ENCODE measurements at regions not wholly inside any gene's neighbourhood (a gene's known extent, or its start where the extent isn't known, plus 50 kb on each side); places are given as distances from the start of the nearest gene placed in this dataset.

DNA sequence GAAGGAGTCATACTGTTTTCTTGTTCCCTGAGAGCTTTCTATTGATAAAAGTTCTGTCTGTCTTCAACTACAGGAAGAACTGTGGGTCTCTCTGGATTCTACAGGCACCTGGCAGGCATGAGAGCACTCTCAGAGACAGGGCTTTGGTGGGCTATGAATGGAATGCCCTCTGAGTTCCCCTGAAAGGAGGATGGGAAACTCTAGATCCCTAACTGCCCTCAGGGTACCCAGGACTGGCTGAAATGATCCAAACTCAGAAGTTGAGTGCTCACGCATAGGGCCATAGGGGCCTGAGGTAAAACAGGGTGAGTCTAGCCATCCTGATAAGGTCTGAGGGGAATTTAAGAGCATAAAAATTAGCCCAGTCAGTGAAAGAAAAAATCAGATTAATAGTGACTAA is 59.0 kb upstream of the SCRG1 start:
- TF ChIP-seq, protein P1, sequence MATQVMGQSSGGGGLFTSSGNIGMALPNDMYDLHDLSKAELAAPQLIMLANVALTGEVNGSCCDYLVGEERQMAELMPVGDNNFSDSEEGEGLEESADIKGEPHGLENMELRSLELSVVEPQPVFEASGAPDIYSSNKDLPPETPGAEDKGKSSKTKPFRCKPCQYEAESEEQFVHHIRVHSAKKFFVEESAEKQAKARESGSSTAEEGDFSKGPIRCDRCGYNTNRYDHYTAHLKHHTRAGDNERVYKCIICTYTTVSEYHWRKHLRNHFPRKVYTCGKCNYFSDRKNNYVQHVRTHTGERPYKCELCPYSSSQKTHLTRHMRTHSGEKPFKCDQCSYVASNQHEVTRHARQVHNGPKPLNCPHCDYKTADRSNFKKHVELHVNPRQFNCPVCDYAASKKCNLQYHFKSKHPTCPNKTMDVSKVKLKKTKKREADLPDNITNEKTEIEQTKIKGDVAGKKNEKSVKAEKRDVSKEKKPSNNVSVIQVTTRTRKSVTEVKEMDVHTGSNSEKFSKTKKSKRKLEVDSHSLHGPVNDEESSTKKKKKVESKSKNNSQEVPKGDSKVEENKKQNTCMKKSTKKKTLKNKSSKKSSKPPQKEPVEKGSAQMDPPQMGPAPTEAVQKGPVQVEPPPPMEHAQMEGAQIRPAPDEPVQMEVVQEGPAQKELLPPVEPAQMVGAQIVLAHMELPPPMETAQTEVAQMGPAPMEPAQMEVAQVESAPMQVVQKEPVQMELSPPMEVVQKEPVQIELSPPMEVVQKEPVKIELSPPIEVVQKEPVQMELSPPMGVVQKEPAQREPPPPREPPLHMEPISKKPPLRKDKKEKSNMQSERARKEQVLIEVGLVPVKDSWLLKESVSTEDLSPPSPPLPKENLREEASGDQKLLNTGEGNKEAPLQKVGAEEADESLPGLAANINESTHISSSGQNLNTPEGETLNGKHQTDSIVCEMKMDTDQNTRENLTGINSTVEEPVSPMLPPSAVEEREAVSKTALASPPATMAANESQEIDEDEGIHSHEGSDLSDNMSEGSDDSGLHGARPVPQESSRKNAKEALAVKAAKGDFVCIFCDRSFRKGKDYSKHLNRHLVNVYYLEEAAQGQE (IDR thresholded peaks at IDR 0.05; ENCODE audit: unreplicated experiment) = no peak
- TF ChIP-seq NANOG (IDR thresholded peaks at IDR 0.05; ENCODE audit: borderline replicate concordance) (no peak), POLR2AphosphoS5 (IDR thresholded peaks at IDR 0.05; ENCODE audit: low read depth) (no peak), ZNF114 (CRISPR knock-in tag; IDR thresholded peaks at IDR 0.05) (no peak), EZH2 (IDR thresholded peaks at IDR 0.05; ENCODE audit: low read depth, unreplicated experiment) (no peak), STAT1 (IDR thresholded peaks at IDR 0.05; ENCODE audit: unreplicated experiment) (no peak), CREB1 (CRISPR knock-in tag; IDR thresholded peaks at IDR 0.05; ENCODE audit: low read depth) (no peak), JUNB (IDR thresholded peaks at IDR 0.05; ENCODE audit: unreplicated experiment) (no peak), EZH2phosphoT487 (IDR thresholded peaks at IDR 0.05; ENCODE audit: unreplicated experiment) (no peak), ZNF331 (CRISPR knock-in tag; IDR thresholded peaks at IDR 0.05; ENCODE audit: low read depth) (no peak)
- TF ChIP-seq, protein P2, sequence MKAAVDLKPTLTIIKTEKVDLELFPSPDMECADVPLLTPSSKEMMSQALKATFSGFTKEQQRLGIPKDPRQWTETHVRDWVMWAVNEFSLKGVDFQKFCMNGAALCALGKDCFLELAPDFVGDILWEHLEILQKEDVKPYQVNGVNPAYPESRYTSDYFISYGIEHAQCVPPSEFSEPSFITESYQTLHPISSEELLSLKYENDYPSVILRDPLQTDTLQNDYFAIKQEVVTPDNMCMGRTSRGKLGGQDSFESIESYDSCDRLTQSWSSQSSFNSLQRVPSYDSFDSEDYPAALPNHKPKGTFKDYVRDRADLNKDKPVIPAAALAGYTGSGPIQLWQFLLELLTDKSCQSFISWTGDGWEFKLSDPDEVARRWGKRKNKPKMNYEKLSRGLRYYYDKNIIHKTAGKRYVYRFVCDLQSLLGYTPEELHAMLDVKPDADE (IDR thresholded peaks at IDR 0.05) = no peak
- TF ChIP-seq, protein P3, sequence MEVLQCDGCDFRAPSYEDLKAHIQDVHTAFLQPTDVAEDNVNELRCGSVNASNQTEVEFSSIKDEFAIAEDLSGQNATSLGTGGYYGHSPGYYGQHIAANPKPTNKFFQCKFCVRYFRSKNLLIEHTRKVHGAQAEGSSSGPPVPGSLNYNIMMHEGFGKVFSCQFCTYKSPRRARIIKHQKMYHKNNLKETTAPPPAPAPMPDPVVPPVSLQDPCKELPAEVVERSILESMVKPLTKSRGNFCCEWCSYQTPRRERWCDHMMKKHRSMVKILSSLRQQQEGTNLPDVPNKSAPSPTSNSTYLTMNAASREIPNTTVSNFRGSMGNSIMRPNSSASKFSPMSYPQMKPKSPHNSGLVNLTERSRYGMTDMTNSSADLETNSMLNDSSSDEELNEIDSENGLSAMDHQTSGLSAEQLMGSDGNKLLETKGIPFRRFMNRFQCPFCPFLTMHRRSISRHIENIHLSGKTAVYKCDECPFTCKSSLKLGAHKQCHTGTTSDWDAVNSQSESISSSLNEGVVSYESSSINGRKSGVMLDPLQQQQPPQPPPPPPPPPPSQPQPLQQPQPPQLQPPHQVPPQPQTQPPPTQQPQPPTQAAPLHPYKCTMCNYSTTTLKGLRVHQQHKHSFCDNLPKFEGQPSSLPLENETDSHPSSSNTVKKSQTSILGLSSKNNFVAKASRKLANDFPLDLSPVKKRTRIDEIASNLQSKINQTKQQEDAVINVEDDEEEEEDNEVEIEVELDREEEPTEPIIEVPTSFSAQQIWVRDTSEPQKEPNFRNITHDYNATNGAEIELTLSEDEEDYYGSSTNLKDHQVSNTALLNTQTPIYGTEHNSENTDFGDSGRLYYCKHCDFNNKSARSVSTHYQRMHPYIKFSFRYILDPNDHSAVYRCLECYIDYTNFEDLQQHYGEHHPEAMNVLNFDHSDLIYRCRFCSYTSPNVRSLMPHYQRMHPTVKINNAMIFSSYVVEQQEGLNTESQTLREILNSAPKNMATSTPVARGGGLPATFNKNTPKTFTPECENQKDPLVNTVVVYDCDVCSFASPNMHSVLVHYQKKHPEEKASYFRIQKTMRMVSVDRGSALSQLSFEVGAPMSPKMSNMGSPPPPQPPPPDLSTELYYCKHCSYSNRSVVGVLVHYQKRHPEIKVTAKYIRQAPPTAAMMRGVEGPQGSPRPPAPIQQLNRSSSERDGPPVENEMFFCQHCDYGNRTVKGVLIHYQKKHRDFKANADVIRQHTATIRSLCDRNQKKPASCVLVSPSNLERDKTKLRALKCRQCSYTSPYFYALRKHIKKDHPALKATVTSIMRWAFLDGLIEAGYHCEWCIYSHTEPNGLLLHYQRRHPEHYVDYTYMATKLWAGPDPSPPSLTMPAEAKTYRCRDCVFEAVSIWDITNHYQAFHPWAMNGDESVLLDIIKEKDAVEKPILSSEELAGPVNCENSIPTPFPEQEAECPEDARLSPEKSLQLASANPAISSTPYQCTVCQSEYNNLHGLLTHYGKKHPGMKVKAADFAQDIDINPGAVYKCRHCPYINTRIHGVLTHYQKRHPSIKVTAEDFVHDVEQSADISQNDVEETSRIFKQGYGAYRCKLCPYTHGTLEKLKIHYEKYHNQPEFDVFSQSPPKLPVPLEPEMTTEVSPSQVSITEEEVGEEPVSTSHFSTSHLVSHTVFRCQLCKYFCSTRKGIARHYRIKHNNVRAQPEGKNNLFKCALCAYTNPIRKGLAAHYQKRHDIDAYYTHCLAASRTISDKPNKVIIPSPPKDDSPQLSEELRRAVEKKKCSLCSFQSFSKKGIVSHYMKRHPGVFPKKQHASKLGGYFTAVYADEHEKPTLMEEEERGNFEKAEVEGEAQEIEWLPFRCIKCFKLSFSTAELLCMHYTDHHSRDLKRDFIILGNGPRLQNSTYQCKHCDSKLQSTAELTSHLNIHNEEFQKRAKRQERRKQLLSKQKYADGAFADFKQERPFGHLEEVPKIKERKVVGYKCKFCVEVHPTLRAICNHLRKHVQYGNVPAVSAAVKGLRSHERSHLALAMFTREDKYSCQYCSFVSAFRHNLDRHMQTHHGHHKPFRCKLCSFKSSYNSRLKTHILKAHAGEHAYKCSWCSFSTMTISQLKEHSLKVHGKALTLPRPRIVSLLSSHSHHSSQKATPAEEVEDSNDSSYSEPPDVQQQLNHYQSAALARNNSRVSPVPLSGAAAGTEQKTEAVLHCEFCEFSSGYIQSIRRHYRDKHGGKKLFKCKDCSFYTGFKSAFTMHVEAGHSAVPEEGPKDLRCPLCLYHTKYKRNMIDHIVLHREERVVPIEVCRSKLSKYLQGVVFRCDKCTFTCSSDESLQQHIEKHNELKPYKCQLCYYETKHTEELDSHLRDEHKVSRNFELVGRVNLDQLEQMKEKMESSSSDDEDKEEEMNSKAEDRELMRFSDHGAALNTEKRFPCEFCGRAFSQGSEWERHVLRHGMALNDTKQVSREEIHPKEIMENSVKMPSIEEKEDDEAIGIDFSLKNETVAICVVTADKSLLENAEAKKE (CRISPR knock-in tag; IDR thresholded peaks at IDR 0.05) = no peak
- TF ChIP-seq, protein P4, sequence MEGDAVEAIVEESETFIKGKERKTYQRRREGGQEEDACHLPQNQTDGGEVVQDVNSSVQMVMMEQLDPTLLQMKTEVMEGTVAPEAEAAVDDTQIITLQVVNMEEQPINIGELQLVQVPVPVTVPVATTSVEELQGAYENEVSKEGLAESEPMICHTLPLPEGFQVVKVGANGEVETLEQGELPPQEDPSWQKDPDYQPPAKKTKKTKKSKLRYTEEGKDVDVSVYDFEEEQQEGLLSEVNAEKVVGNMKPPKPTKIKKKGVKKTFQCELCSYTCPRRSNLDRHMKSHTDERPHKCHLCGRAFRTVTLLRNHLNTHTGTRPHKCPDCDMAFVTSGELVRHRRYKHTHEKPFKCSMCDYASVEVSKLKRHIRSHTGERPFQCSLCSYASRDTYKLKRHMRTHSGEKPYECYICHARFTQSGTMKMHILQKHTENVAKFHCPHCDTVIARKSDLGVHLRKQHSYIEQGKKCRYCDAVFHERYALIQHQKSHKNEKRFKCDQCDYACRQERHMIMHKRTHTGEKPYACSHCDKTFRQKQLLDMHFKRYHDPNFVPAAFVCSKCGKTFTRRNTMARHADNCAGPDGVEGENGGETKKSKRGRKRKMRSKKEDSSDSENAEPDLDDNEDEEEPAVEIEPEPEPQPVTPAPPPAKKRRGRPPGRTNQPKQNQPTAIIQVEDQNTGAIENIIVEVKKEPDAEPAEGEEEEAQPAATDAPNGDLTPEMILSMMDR (conservative IDR thresholded peaks at IDR 0.05; ENCODE audit: low read depth in 2 of 2) = no peak
- Histone ChIP-seq H3K9me2 (ENCODE audit: insufficient read depth) (peaks cover 19% of the 10 kb centered on the region; the same call in 1 of the 2 replicates), H3K79me2 (replicated peaks; ENCODE audit: insufficient read depth) (no peaks in the 10 kb centered on the region), H3K36me3 (ENCODE audit: insufficient read depth) (no peaks in the 10 kb centered on the region), H3F3A (replicated peaks; ENCODE audit: low read depth) (no peaks in the 10 kb centered on the region), H3K4me3 (no peak overlapping the region), H3K4me1 (ENCODE audit: insufficient read depth) (no peaks in the 10 kb centered on the region), H2AFZ (no peak overlapping the region), H4K20me1 (replicated peaks; ENCODE audit: insufficient read depth) (no peaks in the 10 kb centered on the region), H3K4me2 (no peak overlapping the region), H3K27me3 (ENCODE audit: insufficient read depth) (no peaks in the 10 kb centered on the region), H3K27ac (ENCODE audit: low read depth) (no peak overlapping the region)
- Mint-ChIP-seq H3K27me3 (ENCODE audit: insufficient read depth, low read depth, poor library complexity) (peaks cover 3% of the 10 kb centered on the region), H3K4me1 (peaks cover 5% of the 10 kb centered on the region; the same call in 1 of the 3 replicates), H3K36me3 (ENCODE audit: low read depth) (no peaks in the 10 kb centered on the region), H3K9me3 (no peaks in the 10 kb centered on the region), H3K4me3 (no peak overlapping the region), H3K27ac (no peak overlapping the region)
- ATAC-seq (peak; percentile 46; the same call in 2 of the 3 replicates), DNase-seq (ENCODE audit: low spot score) (no peak)
